ENCODE measurements at regions not wholly inside any gene's neighbourhood (a gene's known extent, or its start where the extent isn't known, plus 50 kb on each side); places are given as distances from the start of the nearest gene placed in this dataset.

DNA sequence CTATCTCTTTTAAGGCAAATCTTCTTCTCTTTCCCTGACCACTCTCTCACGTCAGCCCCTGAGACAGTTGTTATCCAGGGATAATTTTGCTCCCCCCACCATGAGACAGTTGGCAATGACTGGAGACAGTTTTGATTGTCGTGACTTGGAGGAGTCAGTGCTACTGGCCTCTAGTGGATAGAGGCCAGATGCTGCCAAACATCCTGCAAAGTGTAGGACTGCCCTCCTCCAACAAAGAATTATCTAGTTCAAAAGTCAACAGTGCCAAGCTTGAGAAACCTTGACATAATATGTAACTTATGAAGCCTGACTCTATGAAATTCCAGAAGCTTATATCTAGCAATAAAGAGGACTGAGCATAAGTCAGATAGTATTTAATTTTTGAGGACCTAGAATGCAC is 502.1 kb upstream of the IGFBP7 start:
- H2BK12ac ChIP-seq (ENCODE audit: low read length): no peak overlapping the region
- whole genome bisulfite sequencing (ENCODE audit: extremely low coverage, insufficient coverage, insufficient read length): no CpG with 5 or more reads among the region's 2 CpGs
- H3K27me3 ChIP-seq (ENCODE audit: insufficient read depth, low read length): no peaks in the 10 kb centered on the region
- H4K91ac ChIP-seq (ENCODE audit: low read depth, low read length): no peak overlapping the region
- H4K8ac ChIP-seq (ENCODE audit: low read depth, low read length): no peak overlapping the region
- no peak overlapping the region for H2AFZ ChIP-seq (ENCODE audit: insufficient read depth, low read length, poor library complexity)
- H2AK5ac ChIP-seq (ENCODE audit: low read length): no peak overlapping the region
- H3K36me3 ChIP-seq (ENCODE audit: control insufficient read depth in 1 of 2, insufficient read depth in 2 of 2, low read length in 2 of 2): no peaks in the 10 kb centered on the region
- no peak overlapping the region for H3K23ac ChIP-seq (ENCODE audit: low read length)
- no peak for DNase-seq
- H3K4me3 ChIP-seq (ENCODE audit: low read depth, low read length): no peak overlapping the region
- H4K12ac ChIP-seq (ENCODE audit: low read depth, low read length): no peak overlapping the region
- H2BK120ac ChIP-seq (ENCODE audit: insufficient read depth, low read length, poor library complexity): no peak overlapping the region
- H2BK5ac ChIP-seq (ENCODE audit: low read depth, low read length, poor library complexity): no peak overlapping the region
- no peak overlapping the region for H3K4me2 ChIP-seq (ENCODE audit: low read length)
- H3K79me1 ChIP-seq (ENCODE audit: low read length): no peaks in the 10 kb centered on the region
- H3K79me2 ChIP-seq (ENCODE audit: control insufficient read depth, insufficient read depth, low read length, poor library complexity): no peaks in the 10 kb centered on the region
- no peak overlapping the region for H3K4ac ChIP-seq (ENCODE audit: low read depth, low read length)
- H3K27ac ChIP-seq (ENCODE audit: low read depth, low read length): no peak overlapping the region
- no peak overlapping the region for H3K18ac ChIP-seq (ENCODE audit: low read length)
- no peaks in the 10 kb centered on the region for H3K4me1 ChIP-seq (ENCODE audit: control insufficient read depth in 1 of 2, insufficient read depth in 2 of 2, low read length in 2 of 2)
- H3K9me3 ChIP-seq (ENCODE audit: insufficient read depth, low read depth, low read length): no peaks in the 10 kb centered on the region
- H3K14ac ChIP-seq (ENCODE audit: low read length): no peak overlapping the region
- H3K9ac ChIP-seq (ENCODE audit: low read length): no peak overlapping the region

GRCh38 chr4:57607566-57608180 is 497.5 kb upstream of the IGFBP7 start:
- no CpG with 5 or more reads among the region's 4 CpGs for WGBS (ENCODE audit: extremely low coverage, insufficient coverage, insufficient read length)

DNA sequence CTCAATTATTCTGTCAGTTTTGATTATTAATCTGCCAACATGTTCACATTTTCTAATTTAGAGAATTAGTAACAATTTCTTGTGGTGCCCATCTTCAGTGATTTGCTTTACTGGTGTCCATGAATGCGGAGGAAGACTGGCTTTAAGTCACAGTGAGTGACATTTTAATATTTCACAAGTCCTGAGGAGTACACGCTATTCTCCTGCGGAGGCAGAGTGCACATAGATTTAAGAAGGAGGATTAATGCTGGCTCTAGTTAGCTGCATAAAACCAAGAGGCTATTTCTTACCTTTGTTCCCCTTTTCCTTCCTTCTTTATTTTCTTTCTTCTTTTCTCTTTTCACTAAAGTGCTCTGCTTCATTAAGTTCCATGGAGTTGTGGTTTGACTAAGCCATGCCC is 495.2 kb upstream of the IGFBP7 start:
- Histone ChIP-seq H3K4me2 (ENCODE audit: low read length) (no peak overlapping the region), H3K4ac (ENCODE audit: low read depth, low read length) (no peak overlapping the region), H3K4me1 (ENCODE audit: control insufficient read depth in 1 of 2, insufficient read depth in 2 of 2, low read length in 2 of 2) (peaks cover 0 to 2% of the 10 kb centered on the region in 2 experiments), H3K27ac (ENCODE audit: low read depth, low read length) (no peak overlapping the region), H3K4me3 (ENCODE audit: low read depth, low read length) (no peak overlapping the region), H2AFZ (ENCODE audit: insufficient read depth, low read length, poor library complexity) (no peak overlapping the region), H2AK5ac (ENCODE audit: low read length) (no peak overlapping the region), H2BK5ac (ENCODE audit: low read depth, low read length, poor library complexity) (no peak overlapping the region), H2BK12ac (ENCODE audit: low read length) (no peak overlapping the region), H4K8ac (ENCODE audit: low read depth, low read length) (no peak overlapping the region), H3K36me3 (ENCODE audit: control insufficient read depth in 1 of 2, insufficient read depth in 2 of 2, low read length in 2 of 2) (no peaks in the 10 kb centered on the region), H3K79me1 (ENCODE audit: low read length) (no peaks in the 10 kb centered on the region), H3K9me3 (ENCODE audit: insufficient read depth, low read depth, low read length) (no peaks in the 10 kb centered on the region), H3K9ac (ENCODE audit: low read length) (no peak overlapping the region), H3K27me3 (ENCODE audit: insufficient read depth, low read length) (no peaks in the 10 kb centered on the region), H2BK120ac (ENCODE audit: insufficient read depth, low read length, poor library complexity) (no peak overlapping the region), H4K12ac (ENCODE audit: low read depth, low read length) (no peak overlapping the region), H3K23ac (ENCODE audit: low read length) (no peak overlapping the region), H3K14ac (ENCODE audit: low read length) (no peak overlapping the region), H3K18ac (ENCODE audit: low read length) (no peak overlapping the region), H4K91ac (ENCODE audit: low read depth, low read length) (no peak overlapping the region), H3K79me2 (ENCODE audit: control insufficient read depth, insufficient read depth, low read length, poor library complexity) (no peaks in the 10 kb centered on the region)
- DNase-seq: no peak
- no CpG with 5 or more reads among the region's 3 CpGs for WGBS (ENCODE audit: extremely low coverage, insufficient coverage, insufficient read length)

More at GRCh38 chr4:57607566-57608180, 497.5 kb upstream of the IGFBP7 start:
- Histone ChIP-seq H2BK120ac (ENCODE audit: insufficient read depth, low read length, poor library complexity) (no peak overlapping the region), H3K4ac (ENCODE audit: low read depth, low read length) (no peak overlapping the region), H4K91ac (ENCODE audit: low read depth, low read length) (no peak overlapping the region), H4K8ac (ENCODE audit: low read depth, low read length) (no peak overlapping the region), H3K4me3 (ENCODE audit: low read depth, low read length) (no peak overlapping the region), H3K36me3 (ENCODE audit: control insufficient read depth in 1 of 2, insufficient read depth in 2 of 2, low read length in 2 of 2) (no peaks in the 10 kb centered on the region), H3K18ac (ENCODE audit: low read length) (no peak overlapping the region), H2BK12ac (ENCODE audit: low read length) (no peak overlapping the region), H3K79me1 (ENCODE audit: low read length) (no peaks in the 10 kb centered on the region), H3K23ac (ENCODE audit: low read length) (no peak overlapping the region), H3K14ac (ENCODE audit: low read length) (no peak overlapping the region), H4K12ac (ENCODE audit: low read depth, low read length) (no peak overlapping the region), H2AK5ac (ENCODE audit: low read length) (no peak overlapping the region), H3K9me3 (ENCODE audit: insufficient read depth, low read depth, low read length) (no peaks in the 10 kb centered on the region), H3K27me3 (ENCODE audit: insufficient read depth, low read length) (no peaks in the 10 kb centered on the region), H3K27ac (ENCODE audit: low read depth, low read length) (no peak overlapping the region), H2BK5ac (ENCODE audit: low read depth, low read length, poor library complexity) (no peak overlapping the region), H3K79me2 (ENCODE audit: control insufficient read depth, insufficient read depth, low read length, poor library complexity) (no peaks in the 10 kb centered on the region), H3K4me1 (ENCODE audit: control insufficient read depth in 1 of 2, insufficient read depth in 2 of 2, low read length in 2 of 2) (peaks cover 0 to 2% of the 10 kb centered on the region in 2 experiments), H3K9ac (ENCODE audit: low read length) (no peak overlapping the region), H3K4me2 (ENCODE audit: low read length) (no peak overlapping the region), H2AFZ (ENCODE audit: insufficient read depth, low read length, poor library complexity) (no peak overlapping the region)
- peak; percentile 50 to 66 for DNase-seq

- Histone ChIP-seq H2BK12ac (ENCODE audit: low read length) (no peak overlapping the region), H3K27me3 (ENCODE audit: insufficient read depth, low read length) (no peaks in the 10 kb centered on the region), H3K4ac (ENCODE audit: low read depth, low read length) (no peak overlapping the region), H4K12ac (ENCODE audit: low read depth, low read length) (no peak overlapping the region), H3K18ac (ENCODE audit: low read length) (no peak overlapping the region), H3K9ac (ENCODE audit: low read length) (no peak overlapping the region), H3K79me1 (ENCODE audit: low read length) (no peaks in the 10 kb centered on the region), H3K4me3 (ENCODE audit: low read depth, low read length) (no peak overlapping the region), H3K4me2 (ENCODE audit: low read length) (no peak overlapping the region), H2AFZ (ENCODE audit: insufficient read depth, low read length, poor library complexity) (no peak overlapping the region), H3K9me3 (ENCODE audit: insufficient read depth, low read depth, low read length) (no peaks in the 10 kb centered on the region), H3K36me3 (ENCODE audit: control insufficient read depth in 1 of 2, insufficient read depth in 2 of 2, low read length in 2 of 2) (no peaks in the 10 kb centered on the region), H4K91ac (ENCODE audit: low read depth, low read length) (no peak overlapping the region), H4K8ac (ENCODE audit: low read depth, low read length) (no peak overlapping the region), H3K14ac (ENCODE audit: low read length) (no peak overlapping the region), H2BK5ac (ENCODE audit: low read depth, low read length, poor library complexity) (no peak overlapping the region), H3K23ac (ENCODE audit: low read length) (no peak overlapping the region), H2BK120ac (ENCODE audit: insufficient read depth, low read length, poor library complexity) (no peak overlapping the region), H3K4me1 (ENCODE audit: control insufficient read depth in 1 of 2, insufficient read depth in 2 of 2, low read length in 2 of 2) (peaks cover 0 to 2% of the 10 kb centered on the region in 2 experiments), H2AK5ac (ENCODE audit: low read length) (no peak overlapping the region), H3K27ac (ENCODE audit: low read depth, low read length) (no peak overlapping the region), H3K79me2 (ENCODE audit: control insufficient read depth, insufficient read depth, low read length, poor library complexity) (no peaks in the 10 kb centered on the region)
- DNase-seq: no peak
- no CpG with 5 or more reads among the region's 1 CpG for WGBS (ENCODE audit: extremely low coverage, insufficient coverage, insufficient read length)
These were observed 492.0 kb upstream of the IGFBP7 start for GRCh38 chr4:57602141-57602540.

Measured in trophoblast cell (in vitro differentiated cells and primary cell).